B cell (primary cell): ENCODE measurements at regions not wholly inside any gene's neighbourhood (a gene's known extent, or its start where the extent isn't known, plus 50 kb on each side); places are given as distances from the start of the nearest gene placed in this dataset.

Source experiments
- ATAC-seq: fragments of 200-7000 bp; cut with Tn5 transposase; one replicate; pipeline ENCODE4 v1.10.0; 2021; ENCODE audit warnings: low read depth, mild to moderate bottlenecking, moderate number of reproducible peaks, moderate library complexity
- CTCF ChIA-PET: fragments of 350-600 bp; sonication (Branson Sonifier 250); formaldehyde crosslinking; loops from one replicate; lab custom pipeline; 2021; ENCODE audit warnings: antibody characterized with exemption, inconsistent platforms; lab: Charles Lee
- POLR2A ChIA-PET: fragments of 350-600 bp; sonication (Branson Sonifier 250); formaldehyde crosslinking; loops from one replicate; lab custom pipeline; 2021; ENCODE audit warnings: antibody characterized with exemption; lab: Charles Lee
- DNase-seq: peaks from one replicate; pipeline ENCODE4 v3.0.0; 2013
- H2AFZ ChIP-seq: 2 replicates; pipeline ENCODE4 v1.6.1; 2012; ENCODE audit warnings: mild to moderate bottlenecking, low read depth, low read length; ENCODE audit not compliant: insufficient read depth, poor library complexity, severe bottlenecking
- H3K27ac ChIP-seq, 2 donors: 1 replicate in 1 of 2; 2 replicates in 1 of 2; pipeline ENCODE4 v1.5.1; 2012 to 2013; ENCODE audit warnings: low read length in 2 of 2, mild to moderate bottlenecking in 2 of 2, moderate library complexity in 1 of 2
- H3K27me3 ChIP-seq, 4 experiments: fragments of 200-600 bp in 1 of 4; sonication (generic) in 1 of 4; replicated peaks in 1 of 4; 1 replicate in 2 of 4; 2 replicates in 2 of 4; pipeline versions ENCODE4 v1.6.1 to v1.7.0; 2013 to 2016; ENCODE audit warnings: low read length in 3 of 4, mild to moderate bottlenecking in 2 of 4, mixed read lengths in 1 of 4, moderate library complexity in 1 of 4; ENCODE audit not compliant: insufficient read depth in 4 of 4, control insufficient read depth in 3 of 4; ENCODE audit errors: control extremely low read depth in 1 of 4
- H3K36me3 ChIP-seq, 2 experiments: replicated peaks in 1 of 2; 1 replicate in 1 of 2; 2 replicates in 1 of 2; pipeline versions ENCODE4 v1.6.1 to v1.7.1; 2013; ENCODE audit warnings: low read length in 1 of 2; ENCODE audit not compliant: insufficient read depth in 2 of 2, control insufficient read depth in 1 of 2; ENCODE audit errors: control extremely low read depth in 1 of 2, extremely low read depth in 1 of 2
- H3K4me1 ChIP-seq, 2 donors: fragments of 200-600 bp in 1 of 2; sonication (generic) in 1 of 2; 1 replicate in 1 of 2; 2 replicates in 1 of 2; pipeline versions ENCODE4 v1.5.1 to v1.6.1; 2013 to 2017; ENCODE audit warnings: low read length in 2 of 2; ENCODE audit not compliant: control insufficient read depth in 2 of 2, insufficient read depth in 2 of 2
- H3K4me2 ChIP-seq: replicated peaks from 2 replicates; pipeline ENCODE3; 2012; ENCODE audit warnings: mild to moderate bottlenecking, low read depth, low read length; ENCODE audit not compliant: poor library complexity, severe bottlenecking
- H3K4me3 ChIP-seq, 5 experiments: fragments of 200-600 bp in 1 of 5; sonication (generic) in 1 of 5; 1 replicate in 3 of 5; 2 replicates in 2 of 5; pipeline versions ENCODE4 v1.5.1 to v1.7.0; 2011 to 2016; ENCODE audit warnings: low read length in 4 of 5, mild to moderate bottlenecking in 4 of 5, low read depth in 2 of 5, control low read depth in 1 of 5, moderate library complexity in 1 of 5; ENCODE audit not compliant: insufficient read depth in 1 of 5; ENCODE audit errors: control extremely low read depth in 1 of 5, extremely low read depth in 1 of 5
- H3K79me2 ChIP-seq: fragments of 200-600 bp; sonication (generic); one replicate; pipeline ENCODE4 v1.6.0; 2016; ENCODE audit warnings: low read length; ENCODE audit not compliant: control insufficient read depth, insufficient read depth
- H3K9ac ChIP-seq: fragments of 200-600 bp; sonication (generic); 2 replicates; pipeline ENCODE4 v1.6.1; 2017; ENCODE audit warnings: mild to moderate bottlenecking, low read length, moderate library complexity
- H3K9me3 ChIP-seq, 3 donors: one replicate each; pipeline versions ENCODE4 v1.6.1 to v1.7.1; 2013; ENCODE audit warnings: low read length in 2 of 3; ENCODE audit not compliant: control insufficient read depth in 2 of 3, insufficient read depth in 1 of 3; ENCODE audit errors: control extremely low read depth in 1 of 3
- H4K20me1 ChIP-seq: 2 replicates; pipeline ENCODE4 v1.6.0; 2012; ENCODE audit warnings: mild to moderate bottlenecking, low read length; ENCODE audit not compliant: insufficient read depth, control insufficient read depth, poor library complexity, severe bottlenecking
- H3K27ac Mint-ChIP-seq: one replicate; pipeline ENCODE4 v1.8.0; 2021; ENCODE audit warnings: mixed read lengths
- H3K27me3 Mint-ChIP-seq: one replicate; pipeline ENCODE4 v1.8.0; 2021; ENCODE audit warnings: mixed read lengths
- H3K4me1 Mint-ChIP-seq: one replicate; pipeline ENCODE4 v1.8.0; 2021; ENCODE audit warnings: mixed read lengths
- H3K4me3 Mint-ChIP-seq: one replicate; pipeline ENCODE4 v1.8.0; 2021; ENCODE audit warnings: mixed read lengths
- H3K9me3 Mint-ChIP-seq: one replicate; pipeline ENCODE4 v1.8.0; 2022; ENCODE audit warnings: mixed read lengths; ENCODE audit not compliant: insufficient read depth
- EZH2 ChIP-seq: IDR thresholded peaks from 2 replicates; pipeline ENCODE4 v1.6.1; 2012; ENCODE audit warnings: borderline replicate concordance, low read depth, mild to moderate bottlenecking, moderate library complexity, low read length; ENCODE audit not compliant: insufficient read depth, poor library complexity, severe bottlenecking
- WGBS: methylation state at CpG from one replicate; pipeline ENCODE4 v1.1.5; 2013; ENCODE audit warnings: missing lambda C conversion rate; ENCODE audit not compliant: insufficient coverage; 5-methylcytosine and 5-hydroxymethylcytosine counted together
- intact Hi-C: fragments of 100-400 bp; cut with micrococcal nuclease; formaldehyde crosslinking; loops from one replicate; pipeline ENCODE4 v1.10.0; 2022
- TF ChIP-seq, protein P1 (sequence below): fragments of 200-600 bp; IDR thresholded peaks from one replicate; pipeline ENCODE4 v1.8.0; 2022; ENCODE audit warnings: antibody characterized with exemption, mild to moderate bottlenecking

DNA sequence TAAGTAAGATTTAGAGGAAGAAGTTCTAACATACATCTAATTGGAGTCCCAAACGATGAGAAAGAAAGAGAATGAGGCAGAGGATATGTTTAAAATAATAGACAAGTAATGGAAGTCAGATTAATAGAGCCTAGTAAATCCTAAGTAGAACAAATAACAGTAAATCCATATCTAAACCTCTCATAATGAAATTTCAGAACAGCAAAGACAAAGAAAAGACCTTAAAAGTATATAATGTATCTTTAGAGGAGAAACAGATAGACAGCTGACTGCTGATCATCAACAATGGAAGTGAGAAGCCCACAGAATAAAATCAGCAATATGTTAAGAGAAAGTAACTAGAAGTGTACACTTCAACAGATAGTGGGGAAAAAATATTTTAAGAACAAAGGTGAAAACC, 536.2 kb upstream of the ZFHX3 start:
- H3K27ac Mint-ChIP-seq, result no peak overlapping the region
- H3K27me3 ChIP-seq, result no peaks in the 10 kb centered on the region
- DNase-seq, result no peak
- no peak overlapping the region for H3K4me3 Mint-ChIP-seq
- POLR2A ChIA-PET, result no interaction called here
- no peaks in the 10 kb centered on the region for H3K9me3 Mint-ChIP-seq
- H3K4me1 Mint-ChIP-seq, result no peaks in the 10 kb centered on the region
- no peak overlapping the region for H3K9ac ChIP-seq
- no peak overlapping the region for H3K4me2 ChIP-seq
- no peak for ATAC-seq
- H3K27ac ChIP-seq, result no peak overlapping the region
- H4K20me1 ChIP-seq, result no peaks in the 10 kb centered on the region
- no peaks in the 10 kb centered on the region for H3K9me3 ChIP-seq
- no peaks in the 10 kb centered on the region for H3K4me1 ChIP-seq
- H2AFZ ChIP-seq, result no peak overlapping the region
- no peak overlapping the region for H3K4me3 ChIP-seq
- no peaks in the 10 kb centered on the region for H3K79me2 ChIP-seq
- WGBS, result no CpG with 5 or more reads among the region's 1 CpG
- no peaks in the 10 kb centered on the region for H3K27me3 Mint-ChIP-seq
- no peaks in the 10 kb centered on the region for H3K36me3 ChIP-seq
- no peak for TF ChIP-seq EZH2
- TF ChIP-seq, protein P1, sequence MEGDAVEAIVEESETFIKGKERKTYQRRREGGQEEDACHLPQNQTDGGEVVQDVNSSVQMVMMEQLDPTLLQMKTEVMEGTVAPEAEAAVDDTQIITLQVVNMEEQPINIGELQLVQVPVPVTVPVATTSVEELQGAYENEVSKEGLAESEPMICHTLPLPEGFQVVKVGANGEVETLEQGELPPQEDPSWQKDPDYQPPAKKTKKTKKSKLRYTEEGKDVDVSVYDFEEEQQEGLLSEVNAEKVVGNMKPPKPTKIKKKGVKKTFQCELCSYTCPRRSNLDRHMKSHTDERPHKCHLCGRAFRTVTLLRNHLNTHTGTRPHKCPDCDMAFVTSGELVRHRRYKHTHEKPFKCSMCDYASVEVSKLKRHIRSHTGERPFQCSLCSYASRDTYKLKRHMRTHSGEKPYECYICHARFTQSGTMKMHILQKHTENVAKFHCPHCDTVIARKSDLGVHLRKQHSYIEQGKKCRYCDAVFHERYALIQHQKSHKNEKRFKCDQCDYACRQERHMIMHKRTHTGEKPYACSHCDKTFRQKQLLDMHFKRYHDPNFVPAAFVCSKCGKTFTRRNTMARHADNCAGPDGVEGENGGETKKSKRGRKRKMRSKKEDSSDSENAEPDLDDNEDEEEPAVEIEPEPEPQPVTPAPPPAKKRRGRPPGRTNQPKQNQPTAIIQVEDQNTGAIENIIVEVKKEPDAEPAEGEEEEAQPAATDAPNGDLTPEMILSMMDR, result no peak
- intact Hi-C loops, result no loop called here
- CTCF ChIA-PET, result no interaction called here

- TF ChIP-seq, protein P1, result no peak
- no peak for TF ChIP-seq EZH2
- intact Hi-C loops, result no loop called here
- Histone ChIP-seq H3K27ac (no peak overlapping the region), H3K4me1 (no peaks in the 10 kb centered on the region), H3K27me3 (peaks cover 0 to 2% (median 0%) of the 10 kb centered on the region in 4 experiments), H2AFZ (no peak overlapping the region), H3K79me2 (no peaks in the 10 kb centered on the region), H3K9ac (no peak overlapping the region), H3K4me2 (no peak overlapping the region), H3K4me3 (no peak overlapping the region), H4K20me1 (no peaks in the 10 kb centered on the region), H3K9me3 (peaks cover 0 to 3% (median 0%) of the 10 kb centered on the region in 3 donors), H3K36me3 (no peaks in the 10 kb centered on the region)
- H3K4me1 Mint-ChIP-seq, result no peaks in the 10 kb centered on the region
- DNase-seq, result no peak
- H3K9me3 Mint-ChIP-seq, result no peaks in the 10 kb centered on the region
- ATAC-seq, result no peak
- POLR2A ChIA-PET, result no interaction called here
- H3K27ac Mint-ChIP-seq, result no peak overlapping the region
- H3K27me3 Mint-ChIP-seq, result peaks cover 12% of the 10 kb centered on the region
- 88% methylated on average over 5 of the region's 8 CpGs for WGBS
- CTCF ChIA-PET, result no interaction called here
- no peak overlapping the region for H3K4me3 Mint-ChIP-seq
Observed at GRCh38 chr16:73572135-73572828, 524.4 kb upstream of the ZFHX3 start.
